Natural killer cell (primary cell): ENCODE measurements at regions not wholly inside any gene's neighbourhood (a gene's known extent, or its start where the extent isn't known, plus 50 kb on each side); places are given as distances from the start of the nearest gene placed in this dataset.

Source experiments
- ATAC-seq, 3 donors: fragments of 150-1000 bp in 2 of 3; fragments of 200-7000 bp in 1 of 3; cut with Tn5 transposase; 1 replicate in 1 of 3; 2 replicates in 2 of 3; pipeline ENCODE4 v1.10.0; 2021; ENCODE audit warnings: mild to moderate bottlenecking in 2 of 3, moderate library complexity in 2 of 3
- DNase-seq, 2 donors: peaks; one replicate each; pipeline versions ENCODE4 v3.0.0 to v3.0.0-alpha.2; 2013 to 2021; ENCODE audit warnings: mixed read lengths in 1 of 2
- H3K27ac ChIP-seq: one replicate; pipeline ENCODE4 v1.5.1; 2013; ENCODE audit warnings: mild to moderate bottlenecking, low read length
- H3K27me3 ChIP-seq: one replicate; pipeline ENCODE4 v1.6.1; 2013; ENCODE audit warnings: low read length; ENCODE audit not compliant: control insufficient read depth, insufficient read depth
- H3K36me3 ChIP-seq: one replicate; pipeline ENCODE4 v1.6.1; 2013; ENCODE audit warnings: low read length; ENCODE audit not compliant: control insufficient read depth, insufficient read depth
- H3K4me1 ChIP-seq: one replicate; pipeline ENCODE4 v1.6.1; 2013; ENCODE audit warnings: low read length; ENCODE audit not compliant: control insufficient read depth, insufficient read depth
- H3K4me3 ChIP-seq: one replicate; pipeline ENCODE4 v1.5.1; 2013; ENCODE audit warnings: low read length
- H3K9me3 ChIP-seq: one replicate; pipeline ENCODE4 v1.6.1; 2013; ENCODE audit warnings: low read length; ENCODE audit not compliant: control insufficient read depth, insufficient read depth
- H3K27ac Mint-ChIP-seq, 2 donors: one replicate each; pipeline ENCODE4 v1.8.0; 2022; ENCODE audit warnings: mild to moderate bottlenecking in 2 of 2, mixed read lengths in 2 of 2, moderate library complexity in 1 of 2
- H3K27me3 Mint-ChIP-seq, 2 donors: one replicate each; pipeline ENCODE4 v1.8.0; 2022; ENCODE audit warnings: low read depth in 2 of 2, mixed read lengths in 2 of 2
- H3K36me3 Mint-ChIP-seq: one replicate; pipeline ENCODE4 v1.8.0; 2022; ENCODE audit warnings: mixed read lengths
- H3K4me1 Mint-ChIP-seq, 2 donors: one replicate each; pipeline ENCODE4 v1.8.0; 2022; ENCODE audit warnings: mixed read lengths in 2 of 2
- H3K4me3 Mint-ChIP-seq: one replicate; pipeline ENCODE4 v1.8.0; 2022; ENCODE audit warnings: mild to moderate bottlenecking, moderate library complexity, mixed read lengths
- H3K9me3 Mint-ChIP-seq, 2 donors: one replicate each; pipeline ENCODE4 v1.8.0; 2022; ENCODE audit warnings: mixed read lengths in 2 of 2
- CTCF ChIP-seq: fragments of 200-600 bp; IDR thresholded peaks from one replicate; pipeline ENCODE4 v1.8.0; 2022; ENCODE audit warnings: antibody characterized with exemption
- WGBS: methylation state at CpG from one replicate; pipeline ENCODE4 v1.1.7; 2013; ENCODE audit warnings: missing lambda C conversion rate; ENCODE audit not compliant: insufficient coverage; 5-methylcytosine and 5-hydroxymethylcytosine counted together
- intact Hi-C: fragments of 100-400 bp; cut with micrococcal nuclease; formaldehyde crosslinking; loops from one replicate; pipeline ENCODE4 v1.14.2; 2022

GRCh38 chr16:18060351-18060750, 276.2 kb downstream of the NPIPA8 start:
- Histone ChIP-seq H3K27ac (no peak overlapping the region), H3K9me3 (no peaks in the 10 kb centered on the region), H3K36me3 (no peaks in the 10 kb centered on the region), H3K4me1 (no peaks in the 10 kb centered on the region), H3K27me3 (no peaks in the 10 kb centered on the region), H3K4me3 (no peak overlapping the region)
- 67% methylated on average over 7 of the region's 7 CpGs for WGBS
- no peak overlapping the region for H3K27ac Mint-ChIP-seq
- no peaks in the 10 kb centered on the region for H3K4me1 Mint-ChIP-seq
- intact Hi-C loops, result no loop called here
- H3K36me3 Mint-ChIP-seq, result no peaks in the 10 kb centered on the region
- ATAC-seq (no peak), DNase-seq (no peak)
- no peak for TF ChIP-seq CTCF
- H3K27me3 Mint-ChIP-seq, result peaks cover 2 to 8% of the 10 kb centered on the region in 2 donors
- no peak overlapping the region for H3K4me3 Mint-ChIP-seq
- H3K9me3 Mint-ChIP-seq, result no peaks in the 10 kb centered on the region

- Mint-ChIP-seq H3K9me3 (no peaks in the 10 kb centered on the region), H3K4me3 (no peak overlapping the region), H3K4me1 (no peaks in the 10 kb centered on the region), H3K36me3 (no peaks in the 10 kb centered on the region), H3K27ac (no peak overlapping the region), H3K27me3 (peaks cover 0 to 2% of the 10 kb centered on the region in 2 donors)
- H3K36me3 ChIP-seq, result no peaks in the 10 kb centered on the region
- DNase-seq (no peak), ATAC-seq (no peak)
- TF ChIP-seq CTCF, result no peak
- H3K27me3 ChIP-seq, result no peaks in the 10 kb centered on the region
- intact Hi-C loops, result no loop called here
- H3K27ac ChIP-seq, result no peak overlapping the region
- 78% methylated on average over 4 of the region's 6 CpGs for WGBS
- no peaks in the 10 kb centered on the region for H3K9me3 ChIP-seq
- no peak overlapping the region for H3K4me3 ChIP-seq
- no peaks in the 10 kb centered on the region for H3K4me1 ChIP-seq
These were observed 277.0 kb downstream of the NPIPA8 start for GRCh38 chr16:18059577-18059976.

- Histone ChIP-seq H3K27me3 (no peaks in the 10 kb centered on the region), H3K4me1 (no peaks in the 10 kb centered on the region), H3K27ac (no peak overlapping the region), H3K36me3 (no peaks in the 10 kb centered on the region), H3K4me3 (no peak overlapping the region), H3K9me3 (no peaks in the 10 kb centered on the region)
- ATAC-seq, result no peak
- peaks cover 0 to 2% of the 10 kb centered on the region in 2 donors for H3K27me3 Mint-ChIP-seq
- intact Hi-C loops, result no loop called here
- no peaks in the 10 kb centered on the region for H3K4me1 Mint-ChIP-seq
- TF ChIP-seq CTCF, result no peak
- H3K36me3 Mint-ChIP-seq, result no peaks in the 10 kb centered on the region
- no peak overlapping the region for H3K4me3 Mint-ChIP-seq
- DNase-seq, result no peak
- no peak overlapping the region for H3K27ac Mint-ChIP-seq
- 100% methylated on average over 1 of the region's 1 CpG for WGBS
- no peaks in the 10 kb centered on the region for H3K9me3 Mint-ChIP-seq
These were observed 277.4 kb downstream of the NPIPA8 start for GRCh38 chr16:18059089-18059488.

GRCh38 chr16:18055411-18055916, 281.1 kb downstream of the NPIPA8 start:
- no peak overlapping the region for H3K4me3 ChIP-seq
- no peaks in the 10 kb centered on the region for H3K36me3 ChIP-seq
- H3K9me3 Mint-ChIP-seq, result no peaks in the 10 kb centered on the region
- H3K27ac ChIP-seq, result no peak overlapping the region
- DNase-seq (no peak), ATAC-seq (no peak)
- no peak overlapping the region for H3K4me3 Mint-ChIP-seq
- WGBS, result 86% methylated on average over 2 of the region's 4 CpGs
- no peak for TF ChIP-seq CTCF
- H3K36me3 Mint-ChIP-seq, result no peaks in the 10 kb centered on the region
- H3K27me3 ChIP-seq, result no peaks in the 10 kb centered on the region
- H3K4me1 ChIP-seq, result no peaks in the 10 kb centered on the region
- H3K9me3 ChIP-seq, result no peaks in the 10 kb centered on the region
- H3K27me3 Mint-ChIP-seq, result peaks cover 0 to 7% of the 10 kb centered on the region in 2 donors
- H3K27ac Mint-ChIP-seq, result no peak overlapping the region
- intact Hi-C loops, result no loop called here
- H3K4me1 Mint-ChIP-seq, result no peaks in the 10 kb centered on the region
